Kidney glomerular epithelial cell (primary cell): ENCODE measurements at regions not wholly inside any gene's neighbourhood (a gene's known extent, or its start where the extent isn't known, plus 50 kb on each side); places are given as distances from the start of the nearest gene placed in this dataset.

ENCODE experiments used
- DNase-seq: peaks from one replicate; lab custom pipeline; 2025; lab: John Stamatoyannopoulos, UW

- DNase-seq = no peak
Measured at GRCh38 chr6:40909811-40910210, 129.2 kb downstream of the UNC5CL start.

- DNase-seq = peak; percentile 89
Measured at GRCh38 chr6:40907198-40907701, 131.8 kb downstream of the UNC5CL start.

DNA sequence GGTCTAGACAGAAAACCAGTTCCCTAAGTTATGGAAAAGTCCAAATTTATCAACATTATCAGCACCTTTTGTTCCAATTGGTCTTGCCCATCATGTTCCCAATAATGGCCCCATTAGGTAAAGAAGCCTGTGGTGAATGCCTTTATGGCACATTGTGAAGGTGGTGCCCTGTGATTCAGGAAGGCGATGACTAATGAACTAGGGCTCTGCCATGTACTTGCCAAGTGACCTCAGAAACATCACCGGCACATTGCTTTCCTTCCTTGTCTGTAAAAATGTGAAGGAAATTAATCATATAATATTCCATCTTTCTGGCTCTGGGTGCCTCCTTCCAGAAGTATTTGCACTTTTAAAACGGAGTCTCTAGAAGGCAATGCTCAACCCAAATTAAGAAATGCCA is 132.3 kb downstream of the UNC5CL start:
- DNase-seq = peak; percentile 31

GRCh38 chr6:40904583-40905194 is 134.3 kb downstream of the UNC5CL start:
- no peak for DNase-seq

DNA sequence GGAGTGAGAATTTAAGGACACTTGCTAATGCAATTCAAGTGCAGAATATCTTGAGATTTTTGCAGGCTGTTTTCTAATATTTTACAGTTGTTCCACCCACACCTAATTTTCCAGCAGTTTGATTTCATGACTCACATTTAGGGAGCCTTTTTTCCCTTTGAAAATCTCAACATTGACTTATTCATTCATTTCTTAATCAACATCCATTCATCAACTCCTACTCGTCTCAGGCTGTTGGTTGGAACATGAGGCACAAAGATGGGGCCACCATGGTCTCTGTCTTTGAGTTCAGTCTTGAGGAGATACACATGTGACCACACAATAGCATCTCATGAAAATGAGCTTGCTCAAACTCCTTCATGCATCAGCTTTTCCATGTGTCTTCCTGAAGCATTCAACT is 135.6 kb downstream of the UNC5CL start:
- peak; percentile 9 for DNase-seq

GRCh38 chr6:40901322-40902055 is 137.5 kb downstream of the UNC5CL start:
- no peak for DNase-seq

GRCh38 chr6:40900791-40901190 is 138.2 kb downstream of the UNC5CL start:
- DNase-seq = no peak

DNA sequence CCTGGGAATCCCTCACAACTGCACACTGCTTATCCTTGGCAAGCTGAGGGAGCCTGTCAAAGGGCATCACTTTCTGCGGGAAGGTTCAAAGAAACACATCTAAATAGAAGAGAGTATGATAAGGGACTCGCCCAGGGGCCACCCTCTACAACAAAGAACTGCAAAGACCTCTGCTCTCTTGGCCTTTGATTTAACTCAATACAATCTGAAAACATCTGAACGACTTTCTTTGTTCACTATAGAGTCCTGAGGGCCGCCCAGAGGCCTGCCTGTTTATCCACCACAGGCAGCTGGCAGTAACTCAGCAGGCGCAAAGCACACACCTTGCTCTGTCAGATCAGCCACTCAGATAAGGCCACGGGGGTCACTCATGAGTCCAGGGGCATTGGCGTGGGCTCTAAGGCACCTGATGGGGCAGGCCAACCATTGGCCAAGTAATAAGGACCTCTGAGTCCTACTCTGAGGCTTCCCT is 139.3 kb downstream of the UNC5CL start:
- DNase-seq = no peak

DNA sequence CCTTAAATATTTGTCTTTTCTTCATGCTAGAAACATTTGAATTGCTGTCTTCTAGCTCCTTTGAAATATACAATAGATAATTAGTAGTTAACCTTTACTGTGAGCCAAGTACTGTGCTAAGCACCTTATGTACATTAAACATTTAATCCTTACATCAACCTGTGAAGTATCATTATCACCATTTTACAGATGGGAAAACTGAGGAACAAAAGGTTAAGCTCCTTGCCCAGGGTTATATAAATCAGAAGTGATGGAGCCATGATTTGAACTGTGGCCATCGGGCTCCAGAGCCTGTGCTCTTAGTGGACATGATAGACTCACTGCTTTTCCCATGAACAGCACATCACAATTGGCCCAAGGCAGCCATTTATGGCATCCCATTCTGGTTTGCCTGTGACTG is 140.9 kb downstream of the UNC5CL start:
- no peak for DNase-seq

DNA sequence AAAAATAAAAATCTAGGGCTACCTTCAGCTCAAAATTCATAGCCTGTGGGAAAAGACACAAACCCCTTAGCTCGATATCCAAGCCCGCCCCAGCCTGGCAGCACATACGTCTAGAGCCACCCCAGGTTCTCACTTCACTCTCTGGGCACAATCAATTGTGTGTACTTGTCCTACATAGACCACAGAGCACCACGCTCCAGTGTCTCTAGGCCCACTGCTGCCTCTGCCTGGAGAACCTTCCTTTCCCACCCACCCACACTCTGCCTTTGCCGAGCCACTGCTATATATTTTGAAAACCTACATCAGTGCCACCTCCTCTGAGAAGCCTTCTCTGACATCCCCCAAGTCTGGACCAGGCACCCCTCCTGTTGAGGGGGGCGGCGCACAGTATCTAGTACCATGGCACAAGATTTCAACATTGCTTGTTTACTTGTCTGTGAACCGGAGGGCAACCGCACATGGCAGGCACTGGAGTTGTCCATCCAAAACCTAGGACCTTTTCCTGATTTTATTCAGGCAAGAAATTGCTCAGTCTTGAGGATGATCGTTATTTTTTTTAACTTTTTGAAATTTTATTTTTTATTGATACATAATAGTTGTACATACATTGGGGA is 141.5 kb downstream of the UNC5CL start:
- no peak for DNase-seq

DNA sequence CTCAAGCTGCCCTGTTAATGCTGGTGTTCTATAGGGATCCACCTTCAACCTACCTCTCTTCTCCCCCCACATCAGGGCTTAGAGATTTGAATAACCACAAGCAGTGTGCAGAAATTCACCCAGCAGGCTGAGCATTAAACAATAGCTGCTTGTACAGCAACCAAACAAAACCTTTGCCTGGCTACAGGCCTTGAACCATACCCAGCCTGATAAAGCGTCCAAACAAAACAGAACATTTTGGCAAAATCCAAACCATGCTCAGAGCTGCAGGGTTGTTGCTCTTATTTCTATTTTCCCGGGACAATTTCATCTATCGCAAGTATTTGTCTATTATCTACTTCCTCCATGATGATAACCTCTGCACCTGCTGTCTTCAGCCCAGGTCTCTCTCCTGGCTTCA is 142.3 kb downstream of the UNC5CL start:
- DNase-seq = no peak

GRCh38 chr6:40894962-40895799 is 143.8 kb downstream of the UNC5CL start:
- DNase-seq = peak; percentile 59

DNA sequence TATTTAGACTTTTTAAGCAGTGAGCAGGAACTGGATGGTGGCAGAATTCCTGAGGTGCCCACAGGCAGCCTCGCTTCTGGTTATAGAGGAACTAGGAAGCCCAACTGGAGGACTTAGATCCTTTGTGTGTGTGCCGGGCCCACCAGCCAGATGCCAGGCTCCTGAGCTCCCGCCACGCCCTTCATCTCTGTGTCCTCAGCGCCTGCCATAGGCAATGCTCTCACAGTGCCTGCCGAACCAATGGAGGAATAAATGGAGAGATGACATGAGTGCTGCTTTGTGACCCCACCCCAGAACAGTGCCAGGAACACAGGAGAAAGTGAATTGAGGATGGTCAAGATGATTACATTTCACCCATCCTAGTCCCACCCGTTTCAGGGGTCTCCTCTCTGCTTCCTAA is 146.0 kb downstream of the UNC5CL start:
- DNase-seq = no peak

GRCh38 chr6:40892223-40892622 is 146.8 kb downstream of the UNC5CL start:
- DNase-seq = no peak

- DNase-seq = no peak
Measured at GRCh38 chr6:40891686-40892085, 147.3 kb downstream of the UNC5CL start.

DNA sequence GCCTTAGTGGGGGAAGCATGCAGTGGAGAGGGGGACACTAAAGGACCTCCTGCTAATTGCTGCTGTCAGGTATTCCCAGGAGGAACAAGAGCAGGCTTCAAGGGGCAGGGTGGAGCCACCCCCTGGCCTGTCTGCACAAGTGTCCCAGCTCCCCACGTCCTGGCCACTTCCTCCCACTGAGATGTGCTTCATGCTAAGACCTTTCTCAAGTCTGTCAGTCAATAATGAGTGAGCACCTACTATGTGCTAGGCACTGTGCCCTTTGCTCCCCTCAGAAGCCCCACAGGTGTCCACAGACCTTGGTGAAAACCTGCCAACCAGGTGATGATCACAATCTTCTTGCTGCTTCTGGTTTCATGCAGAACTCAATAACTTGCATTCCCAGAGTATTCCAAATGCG is 147.9 kb downstream of the UNC5CL start:
- no peak for DNase-seq

GRCh38 chr6:40889137-40889832 is 149.7 kb downstream of the UNC5CL start:
- DNase-seq = no peak

- DNase-seq = no peak
Measured at GRCh38 chr6:40888456-40888990, 150.5 kb downstream of the UNC5CL start.

- no peak for DNase-seq
Measured at GRCh38 chr6:40887792-40888340, 151.2 kb downstream of the UNC5CL start.

- no peak for DNase-seq
Measured at GRCh38 chr6:40887079-40887791, 151.8 kb downstream of the UNC5CL start.
